Stomach (tissue), 4 donors: ENCODE measurements at regions not wholly inside any gene's neighbourhood (a gene's known extent, or its start where the extent isn't known, plus 50 kb on each side); places are given as distances from the start of the nearest gene placed in this dataset.

ENCODE experiments used
- CTCF ChIP-seq, 7 experiments: fragments of 450-650 bp in 4 of 7; fragments of 200-600 bp in 3 of 7; sonication (generic) in 3 of 7; IDR thresholded peaks; one replicate each; pipeline ENCODE4 v1.5.1; 2016 to 2019; ENCODE audit warnings: antibody characterized with exemption in 7 of 7, control low read depth in 2 of 7, mild to moderate bottlenecking in 1 of 7
- POLR2A ChIP-seq, 4 donors: fragments of 450-650 bp; IDR thresholded peaks; one replicate each; pipeline ENCODE4 v1.6.1; 2016; ENCODE audit warnings: antibody characterized with exemption in 4 of 4, control low read depth in 2 of 4, mild to moderate bottlenecking in 1 of 4, moderate library complexity in 1 of 4

DNA sequence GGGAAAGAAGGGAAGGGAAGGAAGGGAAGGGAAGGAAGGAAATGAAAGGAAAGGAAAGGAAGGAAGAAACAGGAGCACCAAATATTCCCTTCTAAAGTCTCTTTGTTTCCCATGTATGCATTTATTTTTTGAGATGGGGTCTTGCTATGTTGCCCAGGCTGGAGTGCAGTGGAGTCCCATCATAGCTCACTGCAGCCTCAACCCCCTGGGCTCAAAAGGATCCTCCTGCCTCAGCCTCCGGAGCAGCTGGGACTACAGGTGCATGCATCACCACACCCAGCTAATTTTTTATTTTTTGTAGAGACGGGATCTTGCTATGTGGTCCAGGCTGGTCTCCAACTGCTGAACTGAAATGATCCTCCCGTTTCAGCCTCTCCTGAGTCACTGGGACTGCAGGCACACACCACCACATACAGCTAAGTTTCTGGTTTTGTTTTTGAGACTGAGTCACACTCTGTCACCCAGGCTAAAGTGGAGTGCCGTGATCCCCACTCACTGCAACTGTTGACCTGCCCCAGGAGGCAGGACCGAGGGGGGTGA lies 102.8 kb downstream of the CRLF2 start:
- TF ChIP-seq CTCF (IDR thresholded peaks at IDR 0.05) (no peak), POLR2A (IDR thresholded peaks at IDR 0.05) (no peak)
